OCI-LY7 (cell line): ENCODE measurements at regions not wholly inside any gene's neighbourhood (a gene's known extent, or its start where the extent isn't known, plus 50 kb on each side); places are given as distances from the start of the nearest gene placed in this dataset.

ENCODE experiments used
- BruUV-seq: library from RNA; stranded (reverse); fragments of 400-500 nt; replicated peaks from 2 replicates; lab custom pipeline; 2021; lab: Mats Ljungman, UMichigan
- CTCF ChIA-PET: fragments of 300-600 bp; sonication (Branson Sonifier 250); formaldehyde crosslinking; loops from one replicate; lab custom pipeline; 2022; ENCODE audit warnings: antibody characterized with exemption; ENCODE audit not compliant: unreplicated experiment; lab: Charles Lee
- POLR2A ChIA-PET: fragments of 300-600 bp; sonication (Branson Sonifier 250); formaldehyde crosslinking; loops from one replicate; lab custom pipeline; 2022; ENCODE audit warnings: antibody characterized with exemption; lab: Charles Lee
- DNase-seq: peaks from one replicate; pipeline ENCODE4 v3.0.0-alpha.2; 2015; ENCODE audit warnings: low spot score
- H2AFZ ChIP-seq: fragments of 200-600 bp; sonication (generic), shearing (Covaris generic); 2 replicates; pipeline ENCODE4 v1.6.1; 2014; ENCODE audit warnings: mild to moderate bottlenecking, antibody characterized with exemption, low read length, moderate library complexity
- H3K27ac ChIP-seq: fragments of 200-600 bp; sonication (generic); 2 replicates; pipeline ENCODE4 v1.5.1; 2014; ENCODE audit warnings: mixed run types, low read depth, mild to moderate bottlenecking, moderate library complexity, low read length, inconsistent platforms; ENCODE audit not compliant: poor library complexity, severe bottlenecking
- H3K36me3 ChIP-seq: fragments of 200-600 bp; sonication (generic); 2 replicates; pipeline ENCODE4 v1.6.1; 2014; ENCODE audit warnings: mild to moderate bottlenecking, antibody characterized with exemption, low read length, moderate library complexity, mixed read lengths; ENCODE audit not compliant: insufficient read depth
- H3K4me1 ChIP-seq: fragments of 200-600 bp; sonication (generic); 2 replicates; pipeline ENCODE4 v1.5.1; 2014; ENCODE audit warnings: mild to moderate bottlenecking, low read length; ENCODE audit not compliant: insufficient read depth, poor library complexity, severe bottlenecking
- H3K4me2 ChIP-seq: fragments of 200-600 bp; sonication (generic); 2 replicates; pipeline ENCODE4 v1.6.1; 2014; ENCODE audit warnings: mild to moderate bottlenecking, low read length
- H3K4me3 ChIP-seq: fragments of 200-600 bp; sonication (generic); 2 replicates; pipeline ENCODE4 v1.5.1; 2014; ENCODE audit warnings: mild to moderate bottlenecking, low read depth, low read length; ENCODE audit not compliant: poor library complexity, severe bottlenecking
- H3K79me2 ChIP-seq: fragments of 200-600 bp; sonication (generic); 2 replicates; pipeline ENCODE4 v1.6.1; 2016; ENCODE audit warnings: low read depth, mild to moderate bottlenecking, low read length, moderate library complexity, mixed read lengths; ENCODE audit not compliant: insufficient read depth
- H3K9me2 ChIP-seq: fragments of 200-600 bp; sonication (generic); 2 replicates; pipeline ENCODE4 v1.6.1; 2016; ENCODE audit warnings: mild to moderate bottlenecking, low read length, mixed read lengths; ENCODE audit not compliant: insufficient read depth
- H3K9me3 ChIP-seq: fragments of 200-600 bp; sonication (generic); 2 replicates; pipeline ENCODE4 v1.6.1; 2014; ENCODE audit warnings: mild to moderate bottlenecking, mixed run types, low read length, mixed read lengths
- H4K20me1 ChIP-seq: fragments of 200-600 bp; sonication (generic); 2 replicates; pipeline ENCODE4 v1.6.1; 2014; ENCODE audit warnings: mild to moderate bottlenecking, antibody characterized with exemption, low read length, moderate library complexity, mixed read lengths; ENCODE audit not compliant: insufficient read depth
- CTCF ChIP-seq: fragments of 200-600 bp; sonication (generic); conservative IDR thresholded peaks from 2 replicates; pipeline ENCODE4 v1.5.1; 2014; ENCODE audit warnings: mild to moderate bottlenecking, antibody characterized with exemption, low read length, moderate library complexity, mixed read lengths
- EZH2phosphoT487 ChIP-seq: fragments of 200-600 bp; sonication (generic); IDR thresholded peaks from 2 replicates; pipeline ENCODE4 v1.6.1; 2018; ENCODE audit warnings: low read depth, borderline replicate concordance, mild to moderate bottlenecking, mixed run types, antibody characterized with exemption, low read length, moderate library complexity, mixed read lengths
- intact Hi-C: fragments of 100-400 bp; cut with micrococcal nuclease; formaldehyde crosslinking; loops from one replicate; pipeline ENCODE4 v1.10.0; 2022; ENCODE audit not compliant: unreplicated experiment

- H3K4me1 ChIP-seq, result no peaks in the 10 kb centered on the region
- intact Hi-C loops, result no loop called here
- H3K4me2 ChIP-seq, result no peak overlapping the region
- no TSS peak for BruUV-seq
- no peak overlapping the region for H3K4me3 ChIP-seq
- H4K20me1 ChIP-seq, result no peaks in the 10 kb centered on the region
- TF ChIP-seq EZH2phosphoT487 (no peak), CTCF (no peak)
- no peaks in the 10 kb centered on the region for H3K36me3 ChIP-seq
- no peaks in the 10 kb centered on the region for H3K9me2 ChIP-seq
- ChIA-PET CTCF (no interaction called here), POLR2A (no interaction called here)
- no peak for DNase-seq
- H2AFZ ChIP-seq, result no peak overlapping the region
- H3K79me2 ChIP-seq, result no peaks in the 10 kb centered on the region
- no peak overlapping the region for H3K27ac ChIP-seq
- no peaks in the 10 kb centered on the region for H3K9me3 ChIP-seq
These were observed 297.2 kb downstream of the ARPP21 start for GRCh38 chr3:35936571-35936970.

GRCh38 chr3:35944926-35945710 is 305.8 kb downstream of the ARPP21 start:
- ChIA-PET POLR2A (interaction anchor here (0.9 to 1.0 kb wide), 2 partner anchors 9 to 10 kb away, joined by 3 read pairs; no protein-coding TSS in a partner anchor), CTCF (no interaction called here)
- no peaks in the 10 kb centered on the region for H3K9me2 ChIP-seq
- no peaks in the 10 kb centered on the region for H3K79me2 ChIP-seq
- no peaks in the 10 kb centered on the region for H3K9me3 ChIP-seq
- no peak overlapping the region for H2AFZ ChIP-seq
- no peak overlapping the region for H3K4me3 ChIP-seq
- H3K4me2 ChIP-seq, result no peak overlapping the region
- no peaks in the 10 kb centered on the region for H3K36me3 ChIP-seq
- H3K27ac ChIP-seq, result no peak overlapping the region
- TF ChIP-seq CTCF (no peak), EZH2phosphoT487 (no peak)
- no peak for DNase-seq
- H4K20me1 ChIP-seq, result no peaks in the 10 kb centered on the region
- H3K4me1 ChIP-seq, result no peaks in the 10 kb centered on the region
- no TSS peak for BruUV-seq
- intact Hi-C loops, result no loop called here
